A673 (cell line): ENCODE measurements at regions not wholly inside any gene's neighbourhood (a gene's known extent, or its start where the extent isn't known, plus 50 kb on each side); places are given as distances from the start of the nearest gene placed in this dataset.

Experiments
- BruUV-seq: library from RNA; stranded (reverse); fragments of 400-500 nt; replicated peaks from 2 replicates; lab custom pipeline; 2021; lab: Mats Ljungman, UMichigan
- CTCF ChIA-PET: fragments of 300-600 bp; sonication (Branson Sonifier 250); formaldehyde crosslinking; loops from one replicate; lab custom pipeline; 2022; ENCODE audit warnings: antibody characterized with exemption; lab: Charles Lee
- POLR2A ChIA-PET: fragments of 300-600 bp; sonication (Branson Sonifier 250); formaldehyde crosslinking; loops from one replicate; lab custom pipeline; 2022; ENCODE audit warnings: antibody characterized with exemption; ENCODE audit not compliant: low non-redundant PET; lab: Charles Lee
- DNase-seq: peaks from one replicate; pipeline ENCODE4 v3.0.0-alpha.2; 2015; ENCODE audit warnings: low spot score
- H3K27ac ChIP-seq: fragments of 200-600 bp; sonication (generic); 2 replicates; pipeline ENCODE4 v1.5.1; 2016; ENCODE audit warnings: mixed run types, low read depth, mild to moderate bottlenecking, mixed read lengths, antibody characterized with exemption, low read length; ENCODE audit not compliant: poor library complexity, severe bottlenecking
- H3K27me3 ChIP-seq: fragments of 200-600 bp; sonication (generic); replicated peaks from 2 replicates; pipeline ENCODE4 v1.6.1; 2017; ENCODE audit warnings: mixed run types, low read depth, mild to moderate bottlenecking, mixed read lengths, antibody characterized with exemption, low read length; ENCODE audit not compliant: insufficient read depth, poor library complexity
- H3K36me3 ChIP-seq: fragments of 200-600 bp; sonication (generic); 2 replicates; pipeline ENCODE4 v1.6.1; 2016; ENCODE audit warnings: mixed run types, mild to moderate bottlenecking, mixed read lengths, antibody characterized with exemption, low read length; ENCODE audit not compliant: insufficient read depth, poor library complexity, severe bottlenecking
- H3K4me1 ChIP-seq: fragments of 200-600 bp; sonication (generic); 2 replicates; pipeline ENCODE4 v1.6.1; 2017; ENCODE audit warnings: mixed run types, mild to moderate bottlenecking, mixed read lengths, antibody characterized with exemption, low read length; ENCODE audit not compliant: insufficient read depth, poor library complexity, severe bottlenecking
- H3K4me3 ChIP-seq: fragments of 200-600 bp; sonication (generic); 2 replicates; pipeline ENCODE4 v1.5.1; 2016; ENCODE audit warnings: low read depth, mixed run types, mild to moderate bottlenecking, mixed read lengths, low read length; ENCODE audit not compliant: poor library complexity, severe bottlenecking
- H3K9me3 ChIP-seq: fragments of 200-600 bp; sonication (generic); 2 replicates; pipeline ENCODE4 v1.6.1; 2016; ENCODE audit warnings: mixed run types, low read depth, mild to moderate bottlenecking, mixed read lengths, antibody characterized with exemption, low read length; ENCODE audit not compliant: poor library complexity, severe bottlenecking
- EZH2 ChIP-seq: fragments of 200-600 bp; sonication (generic); IDR thresholded peaks from 2 replicates; pipeline ENCODE4 v1.6.1; 2017; ENCODE audit warnings: borderline replicate concordance, low read depth, mild to moderate bottlenecking, mixed read lengths, antibody characterized with exemption, low read length; ENCODE audit not compliant: poor library complexity, severe bottlenecking
- intact Hi-C: fragments of 100-400 bp; cut with micrococcal nuclease; formaldehyde crosslinking; loops from one replicate; pipeline ENCODE4 v1.10.0; 2022; ENCODE audit not compliant: unreplicated experiment
- TF ChIP-seq, protein P1 (sequence below): fragments of 300-800, 200-600 bp; sonication (generic); conservative IDR thresholded peaks from 2 replicates; pipeline ENCODE4 v1.5.1; 2017; ENCODE audit warnings: low read depth, mild to moderate bottlenecking, antibody characterized with exemption, low read length, moderate library complexity, mixed read lengths

DNA sequence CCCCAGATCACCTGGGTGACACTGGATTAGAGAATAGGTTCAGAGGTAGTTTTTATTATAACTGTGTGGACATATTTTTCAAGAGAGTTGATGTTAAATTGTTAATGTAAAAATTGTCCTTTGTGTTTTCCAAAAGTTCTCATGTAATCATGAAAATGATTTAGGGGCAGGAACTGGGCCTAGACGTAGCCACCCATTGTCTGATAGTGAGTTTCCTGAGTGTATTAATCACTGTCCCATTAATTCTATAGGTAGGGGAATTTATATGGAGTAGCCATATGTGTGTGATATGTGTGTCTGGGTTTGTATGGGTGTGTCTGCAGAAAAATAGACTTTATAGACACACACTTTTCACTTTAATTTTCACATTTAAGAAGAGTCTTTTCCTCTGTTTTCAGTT, 144.6 kb upstream of the RAI14 start:
- no peak for DNase-seq
- H3K27me3 ChIP-seq, result peaks cover 6% of the 10 kb centered on the region
- BruUV-seq, result no TSS peak
- H3K4me3 ChIP-seq, result no peak overlapping the region
- no peaks in the 10 kb centered on the region for H3K9me3 ChIP-seq
- no peaks in the 10 kb centered on the region for H3K4me1 ChIP-seq
- H3K27ac ChIP-seq, result no peak overlapping the region
- TF ChIP-seq, protein P1, sequence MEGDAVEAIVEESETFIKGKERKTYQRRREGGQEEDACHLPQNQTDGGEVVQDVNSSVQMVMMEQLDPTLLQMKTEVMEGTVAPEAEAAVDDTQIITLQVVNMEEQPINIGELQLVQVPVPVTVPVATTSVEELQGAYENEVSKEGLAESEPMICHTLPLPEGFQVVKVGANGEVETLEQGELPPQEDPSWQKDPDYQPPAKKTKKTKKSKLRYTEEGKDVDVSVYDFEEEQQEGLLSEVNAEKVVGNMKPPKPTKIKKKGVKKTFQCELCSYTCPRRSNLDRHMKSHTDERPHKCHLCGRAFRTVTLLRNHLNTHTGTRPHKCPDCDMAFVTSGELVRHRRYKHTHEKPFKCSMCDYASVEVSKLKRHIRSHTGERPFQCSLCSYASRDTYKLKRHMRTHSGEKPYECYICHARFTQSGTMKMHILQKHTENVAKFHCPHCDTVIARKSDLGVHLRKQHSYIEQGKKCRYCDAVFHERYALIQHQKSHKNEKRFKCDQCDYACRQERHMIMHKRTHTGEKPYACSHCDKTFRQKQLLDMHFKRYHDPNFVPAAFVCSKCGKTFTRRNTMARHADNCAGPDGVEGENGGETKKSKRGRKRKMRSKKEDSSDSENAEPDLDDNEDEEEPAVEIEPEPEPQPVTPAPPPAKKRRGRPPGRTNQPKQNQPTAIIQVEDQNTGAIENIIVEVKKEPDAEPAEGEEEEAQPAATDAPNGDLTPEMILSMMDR, result no peak
- no peak for TF ChIP-seq EZH2
- ChIA-PET CTCF (no interaction called here), POLR2A (no interaction called here)
- intact Hi-C loops, result no loop called here
- H3K36me3 ChIP-seq, result no peaks in the 10 kb centered on the region

DNA sequence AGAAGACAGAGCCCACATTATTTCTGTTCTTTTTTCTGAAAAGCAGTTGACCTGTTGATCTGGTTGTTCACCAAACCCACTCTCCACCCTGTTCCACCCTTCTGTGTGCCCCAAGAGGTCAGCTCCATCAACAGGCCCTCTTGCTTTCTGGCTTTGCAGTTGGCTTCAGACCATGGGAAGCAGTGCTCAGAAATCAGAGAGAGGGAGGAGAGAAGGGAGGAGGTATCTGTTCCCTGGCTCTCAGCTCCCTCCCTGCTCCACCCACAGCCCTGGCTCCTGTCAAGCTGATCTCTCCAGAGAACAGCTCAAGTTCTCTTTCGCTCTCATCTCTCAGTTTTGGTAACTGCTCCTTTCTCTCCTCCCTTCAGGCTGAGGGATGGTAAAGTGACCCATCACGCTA, 144.2 kb upstream of the RAI14 start:
- TF ChIP-seq EZH2, result no peak
- TF ChIP-seq, protein P1, result no peak
- POLR2A ChIA-PET, result no interaction called here
- Histone ChIP-seq H3K4me3 (no peak overlapping the region), H3K36me3 (no peaks in the 10 kb centered on the region), H3K27me3 (peaks cover 6% of the 10 kb centered on the region), H3K27ac (no peak overlapping the region), H3K4me1 (no peaks in the 10 kb centered on the region), H3K9me3 (no peaks in the 10 kb centered on the region)
- DNase-seq, result no peak
- intact Hi-C loops, result no loop called here
- CTCF ChIA-PET, result no interaction called here
- BruUV-seq, result no TSS peak

DNA sequence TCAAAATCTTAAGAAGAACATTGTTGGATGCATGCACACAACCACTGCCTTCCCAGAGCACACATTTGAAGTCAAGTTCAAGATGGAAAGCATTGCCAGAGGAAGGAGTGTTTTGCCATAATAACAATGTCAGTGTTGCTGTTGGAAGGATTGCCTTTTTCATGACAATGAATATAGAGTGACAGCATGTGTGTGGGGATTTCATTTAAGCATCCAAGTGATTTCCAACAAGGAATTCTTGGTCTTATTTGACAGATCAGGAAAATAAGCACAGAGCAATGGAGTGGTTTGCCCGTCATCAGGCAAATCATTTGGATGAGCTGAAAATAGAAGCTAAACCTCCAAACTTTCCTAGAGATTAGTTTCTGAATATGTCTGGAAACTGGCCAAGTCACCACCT, 140.0 kb upstream of the RAI14 start:
- no peak overlapping the region for H3K27ac ChIP-seq
- CTCF ChIA-PET, result no interaction called here

More for the DNA sequence above, 140.0 kb upstream of the RAI14 start:
- H3K36me3 ChIP-seq, result no peaks in the 10 kb centered on the region
- H3K9me3 ChIP-seq, result no peaks in the 10 kb centered on the region
- no TSS peak for BruUV-seq
- intact Hi-C loops, result no loop called here
- no peak overlapping the region for H3K4me3 ChIP-seq
- DNase-seq, result no peak
- POLR2A ChIA-PET, result no interaction called here
- no peaks in the 10 kb centered on the region for H3K4me1 ChIP-seq
- H3K27me3 ChIP-seq, result peaks cover 6% of the 10 kb centered on the region
- TF ChIP-seq EZH2, result no peak
- TF ChIP-seq, protein P1, result no peak
